ENCODE measurements at regions not wholly inside any gene's neighbourhood (a gene's known extent, or its start where the extent isn't known, plus 50 kb on each side); places are given as distances from the start of the nearest gene placed in this dataset.

DNA sequence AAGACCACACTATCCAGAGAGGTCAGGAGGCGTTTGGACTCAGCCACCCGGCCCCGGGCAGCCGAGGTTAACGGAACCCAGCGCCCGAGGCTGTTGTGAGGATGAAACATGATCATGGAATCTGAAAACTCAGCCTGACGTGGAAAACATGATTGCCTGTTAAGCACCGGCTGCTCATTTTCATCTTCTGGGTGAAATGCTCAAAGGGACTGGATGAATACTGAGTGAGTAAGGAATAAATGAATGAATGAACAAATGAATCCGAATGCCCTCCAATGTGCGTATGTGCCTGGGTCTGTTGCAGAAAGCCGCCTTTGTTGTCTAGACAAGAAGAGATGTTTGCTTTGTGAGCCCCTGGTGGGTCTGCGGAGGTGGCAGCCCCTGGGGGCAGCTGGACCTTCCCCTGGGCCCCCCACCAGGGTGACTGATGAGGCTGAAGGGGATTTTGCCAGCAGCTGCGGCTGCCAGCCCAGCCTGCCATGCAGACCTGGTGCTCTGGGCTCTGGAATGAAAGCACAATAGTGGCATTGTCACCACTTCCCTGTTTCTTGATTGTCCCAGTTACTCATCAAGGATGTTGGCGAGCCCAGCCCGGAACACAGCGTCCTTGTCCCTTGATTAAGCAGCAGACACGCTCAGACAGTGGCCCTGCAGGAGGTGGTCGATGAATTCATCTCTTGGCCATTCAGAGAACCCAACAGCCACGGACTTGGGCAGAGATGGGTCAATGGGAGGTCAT, 211.1 kb downstream of the ANKRD60 start:
- no peak for DNase-seq (ENCODE audit: low spot score)
- CTCF ChIA-PET (ENCODE audit: unreplicated experiment) = no interaction called here
- Histone ChIP-seq H3K27ac (ENCODE audit: low read depth, low read length, poor library complexity, severe bottlenecking) (no peak overlapping the region), H3K4me1 (ENCODE audit: insufficient read depth, low read length, poor library complexity, severe bottlenecking) (no peaks in the 10 kb centered on the region), H3K9me2 (ENCODE audit: insufficient read depth, low read length) (no peaks in the 10 kb centered on the region), H3K36me3 (ENCODE audit: insufficient read depth, low read length) (no peaks in the 10 kb centered on the region), H3K79me2 (ENCODE audit: insufficient read depth, low read depth, low read length) (no peaks in the 10 kb centered on the region), H4K20me1 (ENCODE audit: insufficient read depth, low read length) (no peaks in the 10 kb centered on the region), H2AFZ (ENCODE audit: low read length) (no peak overlapping the region), H3K4me3 (ENCODE audit: low read depth, low read length, poor library complexity, severe bottlenecking) (no peak overlapping the region), H3K9me3 (ENCODE audit: low read length) (no peaks in the 10 kb centered on the region), H3K4me2 (ENCODE audit: low read length) (no peak overlapping the region)
- BruUV-seq (replicated peaks) = no TSS peak
- POLR2A ChIA-PET = no interaction called here
- intact Hi-C loops (cut with micrococcal nuclease; ENCODE audit: unreplicated experiment) = no loop called here
- no peak for TF ChIP-seq EZH2phosphoT487 (IDR thresholded peaks at IDR 0.05; ENCODE audit: borderline replicate concordance, low read depth, low read length)
- TF ChIP-seq, protein P1, sequence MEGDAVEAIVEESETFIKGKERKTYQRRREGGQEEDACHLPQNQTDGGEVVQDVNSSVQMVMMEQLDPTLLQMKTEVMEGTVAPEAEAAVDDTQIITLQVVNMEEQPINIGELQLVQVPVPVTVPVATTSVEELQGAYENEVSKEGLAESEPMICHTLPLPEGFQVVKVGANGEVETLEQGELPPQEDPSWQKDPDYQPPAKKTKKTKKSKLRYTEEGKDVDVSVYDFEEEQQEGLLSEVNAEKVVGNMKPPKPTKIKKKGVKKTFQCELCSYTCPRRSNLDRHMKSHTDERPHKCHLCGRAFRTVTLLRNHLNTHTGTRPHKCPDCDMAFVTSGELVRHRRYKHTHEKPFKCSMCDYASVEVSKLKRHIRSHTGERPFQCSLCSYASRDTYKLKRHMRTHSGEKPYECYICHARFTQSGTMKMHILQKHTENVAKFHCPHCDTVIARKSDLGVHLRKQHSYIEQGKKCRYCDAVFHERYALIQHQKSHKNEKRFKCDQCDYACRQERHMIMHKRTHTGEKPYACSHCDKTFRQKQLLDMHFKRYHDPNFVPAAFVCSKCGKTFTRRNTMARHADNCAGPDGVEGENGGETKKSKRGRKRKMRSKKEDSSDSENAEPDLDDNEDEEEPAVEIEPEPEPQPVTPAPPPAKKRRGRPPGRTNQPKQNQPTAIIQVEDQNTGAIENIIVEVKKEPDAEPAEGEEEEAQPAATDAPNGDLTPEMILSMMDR (conservative IDR thresholded peaks at IDR 0.05; ENCODE audit: low read length) = no peak

DNA sequence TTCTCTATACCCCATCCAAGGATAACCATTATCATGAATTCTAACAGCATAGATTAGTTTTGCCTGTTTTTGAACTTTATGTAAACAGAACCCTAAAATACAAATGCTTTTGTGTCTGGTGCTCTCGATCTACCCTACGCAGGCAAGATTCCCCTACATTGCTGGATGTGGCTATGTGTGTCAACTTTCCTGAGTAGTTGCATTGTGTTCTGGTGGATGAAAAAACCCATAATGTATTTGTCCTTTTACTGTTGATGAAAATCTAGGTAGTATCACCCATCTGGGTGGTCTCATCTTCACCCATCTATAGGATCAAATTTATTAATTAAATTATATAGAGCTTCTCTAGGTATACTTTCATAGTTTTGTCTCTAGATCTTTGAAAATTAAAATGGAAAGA, 211.7 kb downstream of the ANKRD60 start:
- intact Hi-C loops (cut with micrococcal nuclease; ENCODE audit: unreplicated experiment) = no loop called here
- Histone ChIP-seq H3K4me1 (ENCODE audit: insufficient read depth, low read length, poor library complexity, severe bottlenecking) (no peaks in the 10 kb centered on the region), H3K36me3 (ENCODE audit: insufficient read depth, low read length) (no peaks in the 10 kb centered on the region), H3K27ac (ENCODE audit: low read depth, low read length, poor library complexity, severe bottlenecking) (no peak overlapping the region), H3K9me3 (ENCODE audit: low read length) (no peaks in the 10 kb centered on the region), H2AFZ (ENCODE audit: low read length) (no peak overlapping the region), H3K4me3 (ENCODE audit: low read depth, low read length, poor library complexity, severe bottlenecking) (no peak overlapping the region), H4K20me1 (ENCODE audit: insufficient read depth, low read length) (no peaks in the 10 kb centered on the region), H3K9me2 (ENCODE audit: insufficient read depth, low read length) (no peaks in the 10 kb centered on the region), H3K79me2 (ENCODE audit: insufficient read depth, low read depth, low read length) (no peaks in the 10 kb centered on the region), H3K4me2 (ENCODE audit: low read length) (no peak overlapping the region)
- TF ChIP-seq EZH2phosphoT487 (IDR thresholded peaks at IDR 0.05; ENCODE audit: borderline replicate concordance, low read depth, low read length) = no peak
- TF ChIP-seq, protein P1 (conservative IDR thresholded peaks at IDR 0.05; ENCODE audit: low read length) = no peak
- no peak for DNase-seq (ENCODE audit: low spot score)
- BruUV-seq (replicated peaks) = no TSS peak
- ChIA-PET POLR2A (no interaction called here), CTCF (ENCODE audit: unreplicated experiment) (no interaction called here)

- no peak overlapping the region for H3K4me2 ChIP-seq (ENCODE audit: low read length)
- H3K27ac ChIP-seq (ENCODE audit: low read depth, low read length, poor library complexity, severe bottlenecking) = no peak overlapping the region
- no peak for DNase-seq (ENCODE audit: low spot score)
- H3K79me2 ChIP-seq (ENCODE audit: insufficient read depth, low read depth, low read length) = no peaks in the 10 kb centered on the region
- BruUV-seq (replicated peaks) = no TSS peak
- CTCF ChIA-PET (ENCODE audit: unreplicated experiment) = interaction anchor here (0.6 kb wide), 1 partner anchor 34 kb away, joined by 9 read pairs; no protein-coding TSS in a partner anchor
- H3K4me3 ChIP-seq (ENCODE audit: low read depth, low read length, poor library complexity, severe bottlenecking) = no peak overlapping the region
- POLR2A ChIA-PET = interaction anchor here (0.5 to 0.6 kb wide), 4 partner anchors 131 to 737 kb away, joined by 3 to 4 read pairs (median 3); no protein-coding TSS in a partner anchor
- H2AFZ ChIP-seq (ENCODE audit: low read length) = no peak overlapping the region
- H4K20me1 ChIP-seq (ENCODE audit: insufficient read depth, low read length) = no peaks in the 10 kb centered on the region
- H3K36me3 ChIP-seq (ENCODE audit: insufficient read depth, low read length) = no peaks in the 10 kb centered on the region
- no peak for TF ChIP-seq EZH2phosphoT487 (IDR thresholded peaks at IDR 0.05; ENCODE audit: borderline replicate concordance, low read depth, low read length)
- TF ChIP-seq, protein P1 (conservative IDR thresholded peaks at IDR 0.05; ENCODE audit: low read length) = no peak
- no peaks in the 10 kb centered on the region for H3K9me2 ChIP-seq (ENCODE audit: insufficient read depth, low read length)
- no peaks in the 10 kb centered on the region for H3K9me3 ChIP-seq (ENCODE audit: low read length)
- intact Hi-C loops (cut with micrococcal nuclease; ENCODE audit: unreplicated experiment) = no loop called here
- no peaks in the 10 kb centered on the region for H3K4me1 ChIP-seq (ENCODE audit: insufficient read depth, low read length, poor library complexity, severe bottlenecking)
Measured at GRCh38 chr20:58014628-58015315, 213.7 kb downstream of the ANKRD60 start.

Data from OCI-LY7 (cell line).